Hepatocyte (in vitro differentiated cells): ENCODE measurements at regions not wholly inside any gene's neighbourhood (a gene's known extent, or its start where the extent isn't known, plus 50 kb on each side); places are given as distances from the start of the nearest gene placed in this dataset.

Source experiments
- DNase-seq: peaks from one replicate; pipeline ENCODE4 v3.0.0-alpha.2; 2016; ENCODE audit warnings: low spot score
- H2AFZ ChIP-seq: fragments of 200-600 bp; sonication (generic); 2 replicates; pipeline ENCODE4 v1.6.0; 2016; ENCODE audit warnings: antibody characterized with exemption, mild to moderate bottlenecking
- H3K27ac ChIP-seq: fragments of 200-600 bp; sonication (generic); 2 replicates; pipeline ENCODE4 v1.5.1; 2016; ENCODE audit warnings: mild to moderate bottlenecking
- H3K27me3 ChIP-seq: fragments of 200-600 bp; sonication (generic); 2 replicates; pipeline ENCODE4 v1.6.1; 2016
- H3K36me3 ChIP-seq: fragments of 200-600 bp; sonication (generic); replicated peaks from 2 replicates; pipeline ENCODE4 v1.5.1; 2016; ENCODE audit warnings: low read depth; ENCODE audit not compliant: insufficient read depth
- H3K4me1 ChIP-seq: fragments of 200-600 bp; sonication (generic); 2 replicates; pipeline ENCODE4 v1.5.1; 2016; ENCODE audit warnings: mild to moderate bottlenecking, moderate library complexity; ENCODE audit not compliant: insufficient read depth
- H3K4me2 ChIP-seq: fragments of 200-600 bp; sonication (generic); 2 replicates; pipeline ENCODE4 v1.6.0; 2016
- H3K4me3 ChIP-seq: fragments of 200-600 bp; sonication (generic); 2 replicates; pipeline ENCODE4 v1.5.1; 2016; ENCODE audit warnings: mild to moderate bottlenecking
- H3K79me2 ChIP-seq: fragments of 200-600 bp; sonication (generic); 2 replicates; pipeline ENCODE4 v1.6.0; 2017; ENCODE audit warnings: mild to moderate bottlenecking
- H3K9me2 ChIP-seq: fragments of 200-600 bp; sonication (generic); replicated peaks from 2 replicates; pipeline ENCODE4 v1.6.0; 2017; ENCODE audit warnings: mild to moderate bottlenecking; ENCODE audit not compliant: insufficient read depth
- H3K9me3 ChIP-seq: fragments of 200-600 bp; sonication (generic); 2 replicates; pipeline ENCODE4 v1.5.1; 2016; ENCODE audit warnings: low read depth, mild to moderate bottlenecking
- H4K20me1 ChIP-seq: fragments of 200-600 bp; sonication (generic); 2 replicates; pipeline ENCODE4 v1.6.0; 2016; ENCODE audit warnings: mild to moderate bottlenecking; ENCODE audit not compliant: insufficient read depth, poor library complexity, severe bottlenecking
- EZH2 ChIP-seq: fragments of 200-600 bp; sonication (generic); IDR thresholded peaks from 2 replicates; pipeline ENCODE4 v1.6.1; 2016; ENCODE audit warnings: antibody characterized with exemption, mild to moderate bottlenecking, borderline replicate concordance
- EZH2phosphoT487 ChIP-seq: fragments of 200-600 bp; sonication (generic); IDR thresholded peaks from one replicate; pipeline ENCODE4 v1.6.1; 2018; ENCODE audit warnings: antibody characterized with exemption, mild to moderate bottlenecking, low read depth, moderate library complexity; ENCODE audit not compliant: unreplicated experiment, severe bottlenecking
- WGBS: methylation state at CpG from one replicate; pipeline ENCODE4 v1.1.6; 2016; ENCODE audit warnings: low lambda C conversion rate; ENCODE audit errors: missing lambda C conversion rate; 5-methylcytosine and 5-hydroxymethylcytosine counted together
- TF ChIP-seq, protein P1 (sequence below): fragments of 200-600 bp; sonication (generic); IDR thresholded peaks from 2 replicates; pipeline ENCODE4 v1.5.1; 2016; ENCODE audit warnings: antibody characterized with exemption, mild to moderate bottlenecking; ENCODE audit not compliant: poor library complexity

DNA sequence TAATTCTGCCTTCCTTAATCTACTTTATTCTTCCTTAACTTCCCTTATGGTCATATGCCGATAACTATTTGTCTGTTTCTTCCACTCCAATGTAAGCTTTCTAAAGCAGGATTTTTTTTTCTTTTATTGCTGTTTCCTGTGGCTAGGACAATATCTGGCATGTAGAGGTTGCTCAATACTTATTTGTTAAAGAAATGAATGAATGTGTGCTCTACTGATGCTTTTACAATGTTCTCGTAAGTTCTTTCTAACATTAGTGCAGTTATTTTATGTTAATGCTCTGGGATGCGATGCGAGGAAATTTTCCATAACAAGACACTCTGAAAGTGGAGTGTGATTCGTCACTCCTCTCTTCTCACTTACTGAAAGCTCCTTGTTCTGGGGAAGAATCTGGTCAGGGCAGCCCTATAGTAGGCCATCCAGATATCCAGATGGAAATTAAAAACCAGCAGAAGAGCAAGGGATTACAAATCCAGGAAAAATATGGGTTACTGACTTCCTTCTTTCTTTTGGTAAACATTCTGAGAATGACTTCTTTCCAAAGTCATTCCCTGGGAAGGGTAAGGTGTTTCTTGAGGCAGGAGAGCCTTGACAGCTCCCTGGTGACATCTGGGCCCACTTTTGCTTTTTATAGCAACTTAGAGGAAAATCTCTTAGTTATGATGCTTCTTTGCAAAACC lies 420.4 kb downstream of the PDCD6IP start:
- no peaks in the 10 kb centered on the region for H3K36me3 ChIP-seq
- H3K4me3 ChIP-seq: no peak overlapping the region
- no peaks in the 10 kb centered on the region for H3K79me2 ChIP-seq
- no peak for TF ChIP-seq EZH2phosphoT487
- no peak for TF ChIP-seq EZH2
- TF ChIP-seq, protein P1, sequence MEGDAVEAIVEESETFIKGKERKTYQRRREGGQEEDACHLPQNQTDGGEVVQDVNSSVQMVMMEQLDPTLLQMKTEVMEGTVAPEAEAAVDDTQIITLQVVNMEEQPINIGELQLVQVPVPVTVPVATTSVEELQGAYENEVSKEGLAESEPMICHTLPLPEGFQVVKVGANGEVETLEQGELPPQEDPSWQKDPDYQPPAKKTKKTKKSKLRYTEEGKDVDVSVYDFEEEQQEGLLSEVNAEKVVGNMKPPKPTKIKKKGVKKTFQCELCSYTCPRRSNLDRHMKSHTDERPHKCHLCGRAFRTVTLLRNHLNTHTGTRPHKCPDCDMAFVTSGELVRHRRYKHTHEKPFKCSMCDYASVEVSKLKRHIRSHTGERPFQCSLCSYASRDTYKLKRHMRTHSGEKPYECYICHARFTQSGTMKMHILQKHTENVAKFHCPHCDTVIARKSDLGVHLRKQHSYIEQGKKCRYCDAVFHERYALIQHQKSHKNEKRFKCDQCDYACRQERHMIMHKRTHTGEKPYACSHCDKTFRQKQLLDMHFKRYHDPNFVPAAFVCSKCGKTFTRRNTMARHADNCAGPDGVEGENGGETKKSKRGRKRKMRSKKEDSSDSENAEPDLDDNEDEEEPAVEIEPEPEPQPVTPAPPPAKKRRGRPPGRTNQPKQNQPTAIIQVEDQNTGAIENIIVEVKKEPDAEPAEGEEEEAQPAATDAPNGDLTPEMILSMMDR: no peak
- H3K27ac ChIP-seq: no peak overlapping the region
- H3K4me1 ChIP-seq: no peaks in the 10 kb centered on the region
- H4K20me1 ChIP-seq: no peaks in the 10 kb centered on the region
- no peak overlapping the region for H2AFZ ChIP-seq
- H3K9me2 ChIP-seq: no peaks in the 10 kb centered on the region
- WGBS: 78% methylated on average over 5 of the region's 5 CpGs
- no peak overlapping the region for H3K4me2 ChIP-seq
- no peak for DNase-seq
- no peaks in the 10 kb centered on the region for H3K9me3 ChIP-seq
- H3K27me3 ChIP-seq: no peaks in the 10 kb centered on the region

- H3K36me3 ChIP-seq: no peaks in the 10 kb centered on the region
- 93% methylated on average over 1 of the region's 1 CpG for WGBS
- no peaks in the 10 kb centered on the region for H4K20me1 ChIP-seq
- H3K4me1 ChIP-seq: no peaks in the 10 kb centered on the region
- no peak overlapping the region for H2AFZ ChIP-seq
- no peak for TF ChIP-seq EZH2phosphoT487
- TF ChIP-seq EZH2: no peak
- TF ChIP-seq, protein P1: no peak
- H3K9me2 ChIP-seq: no peaks in the 10 kb centered on the region
- no peaks in the 10 kb centered on the region for H3K27me3 ChIP-seq
- H3K9me3 ChIP-seq: no peaks in the 10 kb centered on the region
- H3K79me2 ChIP-seq: no peaks in the 10 kb centered on the region
- DNase-seq: no peak
- H3K4me2 ChIP-seq: no peak overlapping the region
- H3K27ac ChIP-seq: no peak overlapping the region
- H3K4me3 ChIP-seq: no peak overlapping the region
These were observed 421.1 kb downstream of the PDCD6IP start for GRCh38 chr3:34219556-34219955.

DNA sequence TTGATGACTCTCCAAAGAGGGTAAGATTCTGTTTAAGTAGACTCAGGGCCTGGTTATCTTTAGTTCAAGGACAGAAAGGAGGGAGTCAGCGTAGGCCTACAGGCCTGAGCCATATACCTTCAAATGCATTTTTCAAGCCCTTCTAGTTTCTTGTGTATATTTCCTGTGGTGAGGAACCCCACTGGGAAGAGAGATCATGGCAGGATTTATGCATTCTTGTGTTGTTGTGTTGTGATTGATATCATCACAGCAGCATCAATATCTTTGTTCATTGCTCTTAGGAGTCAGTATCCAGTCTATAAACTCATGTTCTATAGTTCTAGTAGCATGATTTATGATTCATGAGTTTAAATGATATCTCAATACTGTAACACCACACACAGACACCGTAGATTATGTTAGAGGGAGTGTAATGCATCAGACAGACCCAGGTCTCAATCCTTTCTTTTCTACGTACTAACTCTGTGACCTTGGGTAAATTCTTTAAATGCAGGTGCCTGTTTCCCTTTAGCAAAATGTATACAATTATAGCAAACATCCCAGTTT lies 427.5 kb downstream of the PDCD6IP start:
- no peak for TF ChIP-seq EZH2phosphoT487
- TF ChIP-seq EZH2: no peak
- TF ChIP-seq, protein P1: no peak
- no peak overlapping the region for H2AFZ ChIP-seq
- H3K4me1 ChIP-seq: no peaks in the 10 kb centered on the region
- no peaks in the 10 kb centered on the region for H3K9me2 ChIP-seq
- no peak overlapping the region for H3K4me3 ChIP-seq
- H3K27ac ChIP-seq: no peak overlapping the region
- H3K36me3 ChIP-seq: no peaks in the 10 kb centered on the region
- H3K4me2 ChIP-seq: no peak overlapping the region
- H3K79me2 ChIP-seq: no peaks in the 10 kb centered on the region
- WGBS: 84% methylated on average over 3 of the region's 3 CpGs
- H4K20me1 ChIP-seq: no peaks in the 10 kb centered on the region
- no peak for DNase-seq
- no peaks in the 10 kb centered on the region for H3K27me3 ChIP-seq
- no peaks in the 10 kb centered on the region for H3K9me3 ChIP-seq
